Nephron (organoid): ENCODE measurements at regions not wholly inside any gene's neighbourhood (a gene's known extent, or its start where the extent isn't known, plus 50 kb on each side); places are given as distances from the start of the nearest gene placed in this dataset.

ENCODE experiments used
- H3K27ac Mint-ChIP-seq, 3 experiments: 2 replicates each; pipeline ENCODE4 v1.8.0; 2020; ENCODE audit warnings: mixed read lengths in 3 of 3, mild to moderate bottlenecking in 2 of 3, moderate library complexity in 1 of 3
- H3K27me3 Mint-ChIP-seq: 2 replicates; pipeline ENCODE4 v1.8.0; 2021; ENCODE audit warnings: low read depth, mild to moderate bottlenecking, moderate library complexity, mixed read lengths
- H3K36me3 Mint-ChIP-seq: 2 replicates; pipeline ENCODE4 v1.8.0; 2020; ENCODE audit warnings: low read depth, mixed read lengths
- H3K4me1 Mint-ChIP-seq: 2 replicates; pipeline ENCODE4 v1.8.0; 2020; ENCODE audit warnings: mixed read lengths
- H3K4me3 Mint-ChIP-seq, 3 experiments: 2 replicates each; pipeline ENCODE4 v1.8.0; 2020; ENCODE audit warnings: mild to moderate bottlenecking in 3 of 3, mixed read lengths in 3 of 3, moderate library complexity in 2 of 3
- H3K9me3 Mint-ChIP-seq: 2 replicates; pipeline ENCODE4 v1.8.0; 2020; ENCODE audit warnings: mixed read lengths
- CTCF ChIP-seq, 3 experiments: fragments of 200-600 bp; sonication (generic); IDR thresholded peaks; one replicate each; pipeline ENCODE4 v1.5.0; 2021; ENCODE audit warnings: antibody characterized with exemption in 3 of 3; ENCODE audit not compliant: unreplicated experiment in 3 of 3

- H3K4me3 Mint-ChIP-seq = no peak overlapping the region
- H3K4me1 Mint-ChIP-seq = peaks cover 5% of the 10 kb centered on the region
- H3K36me3 Mint-ChIP-seq = no peaks in the 10 kb centered on the region
- H3K27ac Mint-ChIP-seq = no peak overlapping the region
- TF ChIP-seq CTCF (IDR thresholded peaks at IDR 0.05; ENCODE audit: unreplicated experiment in 3 of 3) = no peak
- peaks cover 15% of the 10 kb centered on the region for H3K9me3 Mint-ChIP-seq
- peaks cover 3% of the 10 kb centered on the region for H3K27me3 Mint-ChIP-seq
Measured at GRCh38 chr10:113469796-113470195, 83.1 kb upstream of the HABP2 start.

GRCh38 chr10:113470372-113471240 is 82.2 kb upstream of the HABP2 start:
- Mint-ChIP-seq H3K4me1 (peaks cover 5% of the 10 kb centered on the region), H3K4me3 (no peak overlapping the region), H3K27ac (no peak overlapping the region), H3K36me3 (no peaks in the 10 kb centered on the region), H3K27me3 (peaks cover 3% of the 10 kb centered on the region), H3K9me3 (peaks cover 14% of the 10 kb centered on the region)
- no peak for TF ChIP-seq CTCF (IDR thresholded peaks at IDR 0.05; ENCODE audit: unreplicated experiment in 3 of 3)

GRCh38 chr10:113471241-113471996 is 81.4 kb upstream of the HABP2 start:
- no peaks in the 10 kb centered on the region for H3K36me3 Mint-ChIP-seq
- peaks cover 3% of the 10 kb centered on the region for H3K27me3 Mint-ChIP-seq
- H3K27ac Mint-ChIP-seq = no peak overlapping the region
- H3K4me3 Mint-ChIP-seq = no peak overlapping the region
- H3K9me3 Mint-ChIP-seq = peaks cover 16% of the 10 kb centered on the region
- TF ChIP-seq CTCF (IDR thresholded peaks at IDR 0.05; ENCODE audit: unreplicated experiment in 3 of 3) = no peak
- peaks cover 12% of the 10 kb centered on the region for H3K4me1 Mint-ChIP-seq

GRCh38 chr10:113473011-113473410 is 79.8 kb upstream of the HABP2 start:
- H3K27ac Mint-ChIP-seq = no peak overlapping the region
- peaks cover 12% of the 10 kb centered on the region for H3K4me1 Mint-ChIP-seq
- H3K9me3 Mint-ChIP-seq = peaks cover 15% of the 10 kb centered on the region
- TF ChIP-seq CTCF (IDR thresholded peaks at IDR 0.05; ENCODE audit: unreplicated experiment in 3 of 3) = no peak
- H3K36me3 Mint-ChIP-seq = no peaks in the 10 kb centered on the region
- peaks cover 3% of the 10 kb centered on the region for H3K27me3 Mint-ChIP-seq
- no peak overlapping the region for H3K4me3 Mint-ChIP-seq

- H3K27me3 Mint-ChIP-seq = peaks cover 3% of the 10 kb centered on the region
- no peak overlapping the region for H3K4me3 Mint-ChIP-seq
- peaks cover 12% of the 10 kb centered on the region for H3K4me1 Mint-ChIP-seq
- no peaks in the 10 kb centered on the region for H3K36me3 Mint-ChIP-seq
- H3K9me3 Mint-ChIP-seq = peaks cover 23% of the 10 kb centered on the region
- no peak for TF ChIP-seq CTCF (IDR thresholded peaks at IDR 0.05; ENCODE audit: unreplicated experiment in 3 of 3)
- no peak overlapping the region for H3K27ac Mint-ChIP-seq
Measured at GRCh38 chr10:113473851-113474250, 79.0 kb upstream of the HABP2 start.
